ENCODE measurements at regions not wholly inside any gene's neighbourhood (a gene's known extent, or its start where the extent isn't known, plus 50 kb on each side); places are given as distances from the start of the nearest gene placed in this dataset.

- no peak for DNase-seq (ENCODE audit: low spot score)
Observed at GRCh38 chr7:32143301-32143700, 73.1 kb upstream of the PDE1C start.

GRCh38 chr7:32142649-32143048, 72.4 kb upstream of the PDE1C start:
- DNase-seq (ENCODE audit: low spot score) = no peak

GRCh38 chr7:32140210-32140939, 70.2 kb upstream of the PDE1C start:
- DNase-seq (ENCODE audit: low spot score) = no peak

- DNase-seq (ENCODE audit: low spot score) = no peak
Observed at GRCh38 chr7:32137059-32137458, 66.9 kb upstream of the PDE1C start.

- no peak for DNase-seq (ENCODE audit: low spot score)
Observed at GRCh38 chr7:32131091-32131490, 60.9 kb upstream of the PDE1C start.

GRCh38 chr7:32126843-32127242, 56.6 kb upstream of the PDE1C start:
- DNase-seq (ENCODE audit: low spot score) = no peak

Measured in SW480 (cell line).